ENCODE measurements at regions not wholly inside any gene's neighbourhood (a gene's known extent, or its start where the extent isn't known, plus 50 kb on each side); places are given as distances from the start of the nearest gene placed in this dataset.

GRCh38 chr5:87844449-87844848, 424.2 kb downstream of the TMEM161B start:
- TF ChIP-seq POLR2A (IDR thresholded peaks at IDR 0.05; ENCODE audit: low read length) (no peak), GATA1 (IDR thresholded peaks at IDR 0.05; ENCODE audit: low read depth, low read length) (no peak)

All from erythroblast (primary cell).